GM12865 (cell line): ENCODE measurements at regions not wholly inside any gene's neighbourhood (a gene's known extent, or its start where the extent isn't known, plus 50 kb on each side); places are given as distances from the start of the nearest gene placed in this dataset.
A peak's percentile ranks its signal among the peaks of the same experiment; 100 is the strongest.

Experiments
- DNase-seq: peaks from one replicate; pipeline ENCODE4 v3.0.0; 2010; ENCODE audit warnings: low read depth
- H3K4me3 ChIP-seq: 2 replicates; pipeline ENCODE4 v1.5.1; 2011; ENCODE audit warnings: mild to moderate bottlenecking, low read depth, low read length, control low read depth
- TF ChIP-seq, protein P1 (sequence below): IDR thresholded peaks from 2 replicates; pipeline ENCODE4 v1.5.1; 2011; ENCODE audit warnings: low read length, control low read depth, low read depth, inconsistent platforms; ENCODE audit not compliant: insufficient read depth; ENCODE audit errors: missing control alignments

GRCh38 chr22:33221568-33221967, 163.4 kb upstream of the SYN3 start:
- no peak for DNase-seq
- H3K4me3 ChIP-seq, result no peak overlapping the region
- TF ChIP-seq, protein P1, sequence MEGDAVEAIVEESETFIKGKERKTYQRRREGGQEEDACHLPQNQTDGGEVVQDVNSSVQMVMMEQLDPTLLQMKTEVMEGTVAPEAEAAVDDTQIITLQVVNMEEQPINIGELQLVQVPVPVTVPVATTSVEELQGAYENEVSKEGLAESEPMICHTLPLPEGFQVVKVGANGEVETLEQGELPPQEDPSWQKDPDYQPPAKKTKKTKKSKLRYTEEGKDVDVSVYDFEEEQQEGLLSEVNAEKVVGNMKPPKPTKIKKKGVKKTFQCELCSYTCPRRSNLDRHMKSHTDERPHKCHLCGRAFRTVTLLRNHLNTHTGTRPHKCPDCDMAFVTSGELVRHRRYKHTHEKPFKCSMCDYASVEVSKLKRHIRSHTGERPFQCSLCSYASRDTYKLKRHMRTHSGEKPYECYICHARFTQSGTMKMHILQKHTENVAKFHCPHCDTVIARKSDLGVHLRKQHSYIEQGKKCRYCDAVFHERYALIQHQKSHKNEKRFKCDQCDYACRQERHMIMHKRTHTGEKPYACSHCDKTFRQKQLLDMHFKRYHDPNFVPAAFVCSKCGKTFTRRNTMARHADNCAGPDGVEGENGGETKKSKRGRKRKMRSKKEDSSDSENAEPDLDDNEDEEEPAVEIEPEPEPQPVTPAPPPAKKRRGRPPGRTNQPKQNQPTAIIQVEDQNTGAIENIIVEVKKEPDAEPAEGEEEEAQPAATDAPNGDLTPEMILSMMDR, result no peak

DNA sequence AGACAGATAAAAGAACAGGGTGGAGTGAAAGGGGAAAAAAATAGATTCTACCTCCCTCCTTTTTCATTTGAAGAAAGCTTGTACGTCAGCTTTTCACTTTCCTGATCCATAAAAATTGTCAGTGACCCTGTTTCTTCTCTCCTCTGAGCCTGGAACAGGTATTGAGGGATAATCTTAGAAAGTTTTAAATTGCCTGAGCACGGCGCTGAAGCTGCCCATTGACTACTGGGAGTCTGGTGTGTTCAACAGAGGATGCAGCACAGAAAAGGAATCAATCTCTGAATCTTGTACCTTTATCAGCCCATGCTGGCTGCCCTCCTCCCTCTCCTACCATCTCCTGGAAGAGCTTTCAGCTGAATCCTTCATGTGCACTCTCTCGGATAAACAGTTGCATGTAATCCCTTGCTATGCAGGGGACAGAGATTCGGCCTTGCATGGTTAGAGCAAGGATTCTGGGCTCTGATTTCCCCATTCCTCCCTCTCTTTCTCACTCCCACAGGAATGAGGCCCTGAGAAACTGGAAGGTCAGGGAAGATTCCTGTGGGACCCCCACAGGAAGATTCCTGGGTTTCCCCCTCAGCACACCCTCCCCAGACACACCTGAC, 162.4 kb upstream of the SYN3 start:
- H3K4me3 ChIP-seq, result no peak overlapping the region
- DNase-seq, result no peak
- TF ChIP-seq, protein P1, result no peak

- TF ChIP-seq, protein P1, result no peak
- no peak overlapping the region for H3K4me3 ChIP-seq
- no peak for DNase-seq
Measured at GRCh38 chr22:33219648-33220384, 161.6 kb upstream of the SYN3 start.

DNA sequence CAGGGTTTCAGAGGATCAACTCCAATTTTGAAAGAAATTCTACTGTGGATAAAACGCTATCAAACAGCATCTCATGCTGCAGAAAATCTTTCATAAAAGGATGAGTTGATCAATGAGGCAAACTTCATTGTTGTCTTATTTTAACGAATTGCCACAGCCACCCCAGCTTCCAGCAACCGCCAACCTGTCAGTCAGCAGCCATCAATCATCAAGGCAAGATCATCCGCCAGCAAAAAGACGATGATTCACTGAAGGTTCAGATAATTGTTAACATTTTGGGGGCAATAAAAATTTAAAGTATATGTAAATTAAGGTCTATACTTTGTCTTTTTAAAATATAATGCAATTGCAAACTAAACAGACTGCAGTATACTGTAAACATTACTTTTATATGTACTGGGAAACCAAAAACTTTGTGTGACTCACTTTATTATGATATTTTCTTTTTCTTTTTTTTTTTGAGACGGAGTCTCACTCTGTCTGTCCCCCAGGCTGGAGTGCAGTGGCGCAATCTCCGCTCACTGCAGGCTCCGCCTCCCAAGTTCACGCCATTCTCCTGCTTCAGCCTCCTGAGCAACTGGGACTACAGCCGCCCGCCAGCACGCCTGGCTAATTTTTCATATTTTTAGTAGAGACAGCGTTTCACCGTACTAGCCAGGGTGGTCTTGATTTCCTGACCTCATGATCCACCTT, 155.3 kb upstream of the SYN3 start:
- TF ChIP-seq, protein P1, result no peak
- DNase-seq, result no peak
- H3K4me3 ChIP-seq, result no peak overlapping the region

GRCh38 chr22:33209930-33210784, 152.0 kb upstream of the SYN3 start:
- H3K4me3 ChIP-seq, result no peak overlapping the region
- DNase-seq, result peak; percentile 74
- TF ChIP-seq, protein P1, result peak; percentile 69

DNA sequence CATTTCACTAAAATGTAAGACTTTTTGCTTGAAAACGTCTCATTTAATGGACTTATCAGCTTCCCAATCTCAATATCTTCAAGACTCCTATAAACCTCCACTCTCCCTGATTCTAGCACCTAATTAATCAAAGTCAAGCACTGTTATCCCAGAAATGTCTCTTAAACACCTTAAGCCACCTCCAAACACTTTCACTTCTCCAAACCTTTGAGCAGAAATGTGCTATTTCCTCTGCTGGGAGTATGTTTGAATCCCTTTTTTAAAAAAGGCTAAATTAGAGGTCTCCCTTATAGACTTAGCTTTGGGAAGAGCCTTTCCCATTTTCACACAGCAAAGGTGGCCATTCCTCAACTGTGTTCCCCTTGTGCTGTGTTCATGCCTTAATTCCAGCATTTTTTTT, 146.2 kb upstream of the SYN3 start:
- H3K4me3 ChIP-seq, result no peak overlapping the region
- TF ChIP-seq, protein P1, result no peak
- no peak for DNase-seq
